Esophagus squamous epithelium (tissue), 5 donors: ENCODE measurements at regions not wholly inside any gene's neighbourhood (a gene's known extent, or its start where the extent isn't known, plus 50 kb on each side); places are given as distances from the start of the nearest gene placed in this dataset.

Experiments
- DNase-seq: peaks from one replicate; lab custom pipeline; 2025; lab: John Stamatoyannopoulos, UW
- H3K27ac ChIP-seq, 4 donors: fragments of 200-600 bp; sonication (generic); one replicate each; pipeline ENCODE4 v1.5.1; 2016 to 2019; ENCODE audit warnings: mild to moderate bottlenecking in 1 of 4
- H3K27me3 ChIP-seq, 4 donors: fragments of 200-600 bp; sonication (generic); 1 replicate in 3 of 4; 2 replicates in 1 of 4; pipeline versions ENCODE4 v1.5.1 to v1.6.0; 2017 to 2021; ENCODE audit warnings: antibody characterized with exemption in 1 of 4
- H3K36me3 ChIP-seq, 3 donors: fragments of 200-600 bp; sonication (generic); one replicate each; pipeline ENCODE4 v1.5.1; 2016 to 2019
- H3K4me1 ChIP-seq, 3 donors: fragments of 200-600 bp; sonication (generic); one replicate each; pipeline ENCODE4 v1.5.1; 2017 to 2019
- H3K4me3 ChIP-seq, 4 donors: fragments of 200-600 bp; sonication (generic); 1 replicate in 3 of 4; 2 replicates in 1 of 4; pipeline ENCODE4 v1.5.1; 2016 to 2019; ENCODE audit warnings: mild to moderate bottlenecking in 2 of 4, moderate library complexity in 1 of 4
- H3K9me3 ChIP-seq, 3 donors: fragments of 200-600 bp; sonication (generic); one replicate each; pipeline ENCODE4 v1.5.1; 2016 to 2019
- CTCF ChIP-seq, 6 experiments: fragments of 450-650 bp in 4 of 6; fragments of 200-600 bp in 2 of 6; sonication (generic) in 2 of 6; IDR thresholded peaks; one replicate each; pipeline ENCODE4 v1.5.1; 2016 to 2019; ENCODE audit warnings: antibody characterized with exemption in 6 of 6, mild to moderate bottlenecking in 4 of 6, moderate library complexity in 4 of 6
- POLR2A ChIP-seq, 4 donors: fragments of 450-650 bp; IDR thresholded peaks; one replicate each; pipeline ENCODE4 v1.6.1; 2017; ENCODE audit warnings: antibody characterized with exemption in 4 of 4, mild to moderate bottlenecking in 4 of 4, moderate library complexity in 3 of 4
- WGBS, 2 donors: methylation state at CpG; one replicate each; pipeline ENCODE4 v1.1.5; 2018; 5-methylcytosine and 5-hydroxymethylcytosine counted together
- intact Hi-C: fragments of 100-400 bp; cut with DNase I; formaldehyde crosslinking; loops from one replicate; pipeline ENCODE4 v1.15.0; 2022
- donor health status: DM: yes; HTN: yes; CAD: no.

- H3K4me3 ChIP-seq = no peak overlapping the region
- H3K27ac ChIP-seq = no peak overlapping the region
- no peak for DNase-seq
- H3K4me1 ChIP-seq = no peaks in the 10 kb centered on the region
- 73 to 81% methylated on average over 8 to 12 of the region's 12 CpGs for WGBS, 2 donors
- peaks cover 0 to 4% (median 0%) of the 10 kb centered on the region in 3 donors for H3K9me3 ChIP-seq
- intact Hi-C loops = no loop called here
- TF ChIP-seq POLR2A (IDR thresholded peaks at IDR 0.05) (no peak), CTCF (IDR thresholded peaks at IDR 0.05) (no peak)
- H3K36me3 ChIP-seq = no peaks in the 10 kb centered on the region
- no peaks in the 10 kb centered on the region for H3K27me3 ChIP-seq
Observed at GRCh38 chr2:125471963-125472362, 1184.0 kb upstream of the GYPC start.

GRCh38 chr2:125479143-125479636, 1176.8 kb upstream of the GYPC start:
- Histone ChIP-seq H3K4me3 (no peak overlapping the region), H3K27ac (no peak overlapping the region), H3K4me1 (no peaks in the 10 kb centered on the region), H3K36me3 (no peaks in the 10 kb centered on the region), H3K27me3 (no peaks in the 10 kb centered on the region), H3K9me3 (peaks cover 0 to 19% (median 6%) of the 10 kb centered on the region in 3 donors)
- WGBS, 2 donors = 68 to 77% methylated on average over 4 of the region's 24 CpGs
- intact Hi-C loops = no loop called here
- no peak for TF ChIP-seq POLR2A (IDR thresholded peaks at IDR 0.05)
- no peak for TF ChIP-seq CTCF (IDR thresholded peaks at IDR 0.05)
- DNase-seq = no peak

GRCh38 chr2:125490308-125490707, 1165.7 kb upstream of the GYPC start:
- Histone ChIP-seq H3K4me3 (no peak overlapping the region), H3K4me1 (no peaks in the 10 kb centered on the region), H3K27me3 (no peaks in the 10 kb centered on the region), H3K27ac (no peak overlapping the region), H3K36me3 (no peaks in the 10 kb centered on the region), H3K9me3 (no peaks in the 10 kb centered on the region)
- WGBS, 2 donors = 83 to 91% methylated on average over 4 of the region's 4 CpGs
- TF ChIP-seq POLR2A (IDR thresholded peaks at IDR 0.05) (no peak), CTCF (IDR thresholded peaks at IDR 0.05) (no peak)
- no peak for DNase-seq
- intact Hi-C loops = no loop called here

- no peak for DNase-seq
- intact Hi-C loops = no loop called here
- TF ChIP-seq CTCF (IDR thresholded peaks at IDR 0.05) = no peak
- TF ChIP-seq POLR2A (IDR thresholded peaks at IDR 0.05) = no peak
- H3K4me3 ChIP-seq = no peak overlapping the region
- WGBS, 2 donors = 59 to 69% methylated on average over 3 of the region's 3 CpGs
- no peaks in the 10 kb centered on the region for H3K27me3 ChIP-seq
- H3K27ac ChIP-seq = no peak overlapping the region
- no peaks in the 10 kb centered on the region for H3K36me3 ChIP-seq
- no peaks in the 10 kb centered on the region for H3K4me1 ChIP-seq
- H3K9me3 ChIP-seq = no peaks in the 10 kb centered on the region
Observed at GRCh38 chr2:125491663-125492062, 1164.3 kb upstream of the GYPC start.

GRCh38 chr2:125512313-125512712, 1143.6 kb upstream of the GYPC start:
- Histone ChIP-seq H3K4me1 (no peaks in the 10 kb centered on the region), H3K36me3 (no peaks in the 10 kb centered on the region), H3K9me3 (peaks cover 0 to 15% (median 3%) of the 10 kb centered on the region in 3 donors), H3K4me3 (no peak overlapping the region), H3K27me3 (no peaks in the 10 kb centered on the region), H3K27ac (no peak overlapping the region)
- WGBS, 2 donors = 78 to 89% methylated on average over 1 of the region's 1 CpG
- TF ChIP-seq POLR2A (IDR thresholded peaks at IDR 0.05) = no peak
- TF ChIP-seq CTCF (IDR thresholded peaks at IDR 0.05) = no peak
- no peak for DNase-seq
- intact Hi-C loops = no loop called here
